Urothelium cell line (cell line): ENCODE measurements at regions not wholly inside any gene's neighbourhood (a gene's known extent, or its start where the extent isn't known, plus 50 kb on each side); places are given as distances from the start of the nearest gene placed in this dataset.

Experiments
- DNase-seq: peaks from one replicate; pipeline ENCODE4 v3.0.0; 2011; ENCODE audit warnings: low spot score, mixed read lengths
- FAIRE-seq: peaks from 2 replicates; lab custom pipeline; 2011; peaks lifted over from hg19 to GRCh38; lab: Jason Lieb, UNC

GRCh38 chr2:23020659-23021058 lies 364.3 kb upstream of the KLHL29 start:
- FAIRE-seq (no peak), DNase-seq (no peak)

- DNase-seq: no peak
- no peak for FAIRE-seq
Observed at GRCh38 chr2:23021311-23022120, 363.5 kb upstream of the KLHL29 start.

- FAIRE-seq (no peak), DNase-seq (no peak)
Observed at GRCh38 chr2:23023722-23024121, 361.3 kb upstream of the KLHL29 start.

- no peak for DNase-seq
- no peak for FAIRE-seq
Observed at GRCh38 chr2:23026671-23027070, 358.3 kb upstream of the KLHL29 start.

- DNase-seq: no peak
- FAIRE-seq: no peak
Observed at GRCh38 chr2:23027396-23027795, 357.6 kb upstream of the KLHL29 start.

- DNase-seq (no peak), FAIRE-seq (no peak)
Observed at GRCh38 chr2:23028106-23028505, 356.9 kb upstream of the KLHL29 start.

- DNase-seq (no peak), FAIRE-seq (no peak)
Observed at GRCh38 chr2:23029111-23029510, 355.9 kb upstream of the KLHL29 start.

GRCh38 chr2:23029951-23030350 lies 355.0 kb upstream of the KLHL29 start:
- DNase-seq: no peak
- FAIRE-seq: no peak

- DNase-seq (no peak), FAIRE-seq (no peak)
Observed at GRCh38 chr2:23034996-23035395, 350.0 kb upstream of the KLHL29 start.

- FAIRE-seq: no peak
- no peak for DNase-seq
Observed at GRCh38 chr2:23036629-23037028, 348.4 kb upstream of the KLHL29 start.

- no peak for FAIRE-seq
- no peak for DNase-seq
Observed at GRCh38 chr2:23037596-23037995, 347.4 kb upstream of the KLHL29 start.

- no peak for DNase-seq
- FAIRE-seq: no peak
Observed at GRCh38 chr2:23041443-23041842, 343.5 kb upstream of the KLHL29 start.

- no peak for FAIRE-seq
- no peak for DNase-seq
Observed at GRCh38 chr2:23042216-23042906, 342.6 kb upstream of the KLHL29 start.

GRCh38 chr2:23050388-23050787 lies 334.6 kb upstream of the KLHL29 start:
- no peak for DNase-seq
- no peak for FAIRE-seq

- FAIRE-seq: no peak
Observed at GRCh38 chr2:23053601-23054000, 331.4 kb upstream of the KLHL29 start.

GRCh38 chr2:23055251-23055650 lies 329.7 kb upstream of the KLHL29 start:
- DNase-seq (no peak), FAIRE-seq (no peak)

More at GRCh38 chr2:23053601-23054000, 331.4 kb upstream of the KLHL29 start:
- DNase-seq: no peak

GRCh38 chr2:23056846-23057245 lies 328.1 kb upstream of the KLHL29 start:
- FAIRE-seq: peak; percentile 96
- peak; percentile 54 for DNase-seq

GRCh38 chr2:23058435-23058834 lies 326.5 kb upstream of the KLHL29 start:
- FAIRE-seq (no peak), DNase-seq (no peak)

- no peak for FAIRE-seq
- DNase-seq: no peak
Observed at GRCh38 chr2:23065210-23065609, 319.8 kb upstream of the KLHL29 start.

- DNase-seq (no peak), FAIRE-seq (no peak)
Observed at GRCh38 chr2:23065936-23066335, 319.0 kb upstream of the KLHL29 start.

GRCh38 chr2:23066686-23067085 lies 318.3 kb upstream of the KLHL29 start:
- DNase-seq: no peak

GRCh38 chr2:23069156-23069555 lies 315.8 kb upstream of the KLHL29 start:
- DNase-seq (no peak), FAIRE-seq (no peak)

More at GRCh38 chr2:23066686-23067085, 318.3 kb upstream of the KLHL29 start:
- FAIRE-seq: no peak
